Panc1 (cell line): ENCODE measurements at regions not wholly inside any gene's neighbourhood (a gene's known extent, or its start where the extent isn't known, plus 50 kb on each side); places are given as distances from the start of the nearest gene placed in this dataset.

Experiments used
- CTCF ChIP-seq: fragments of 450-650 bp; IDR thresholded peaks from 2 replicates; pipeline ENCODE4 v1.5.1; 2017; ENCODE audit warnings: mild to moderate bottlenecking
- TCF7L2 ChIP-seq: IDR thresholded peaks from 2 replicates; pipeline ENCODE4 v1.6.1; 2011; ENCODE audit warnings: mild to moderate bottlenecking, low read depth, low read length, inconsistent platforms

- TF ChIP-seq TCF7L2 (no peak), CTCF (no peak)
These were observed 270.6 kb upstream of the GK2 start for GRCh38 chr4:79678472-79679202.
